ENCODE measurements at regions not wholly inside any gene's neighbourhood (a gene's known extent, or its start where the extent isn't known, plus 50 kb on each side); places are given as distances from the start of the nearest gene placed in this dataset.

GRCh38 chr5:44942524-44943001 lies 133.8 kb downstream of the MRPS30 start:
- TF ChIP-seq SREBF2 (IDR thresholded peaks at IDR 0.05) (no peak), CTCF (IDR thresholded peaks at IDR 0.05) (no peak), SMC3 (IDR thresholded peaks at IDR 0.05) (no peak), MAX (IDR thresholded peaks at IDR 0.05) (no peak), NFE2L2 (conservative IDR thresholded peaks at IDR 0.05; ENCODE audit: low read length) (no peak), POLR2A (IDR thresholded peaks at IDR 0.05; ENCODE audit: low read length) (no peak)
- TF ChIP-seq, protein P1, sequence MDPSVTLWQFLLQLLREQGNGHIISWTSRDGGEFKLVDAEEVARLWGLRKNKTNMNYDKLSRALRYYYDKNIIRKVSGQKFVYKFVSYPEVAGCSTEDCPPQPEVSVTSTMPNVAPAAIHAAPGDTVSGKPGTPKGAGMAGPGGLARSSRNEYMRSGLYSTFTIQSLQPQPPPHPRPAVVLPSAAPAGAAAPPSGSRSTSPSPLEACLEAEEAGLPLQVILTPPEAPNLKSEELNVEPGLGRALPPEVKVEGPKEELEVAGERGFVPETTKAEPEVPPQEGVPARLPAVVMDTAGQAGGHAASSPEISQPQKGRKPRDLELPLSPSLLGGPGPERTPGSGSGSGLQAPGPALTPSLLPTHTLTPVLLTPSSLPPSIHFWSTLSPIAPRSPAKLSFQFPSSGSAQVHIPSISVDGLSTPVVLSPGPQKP (IDR thresholded peaks at IDR 0.05; ENCODE audit: low read depth, low read length) = no peak
